Central memory CD4-positive, alpha-beta T cell (primary cell): ENCODE measurements at regions not wholly inside any gene's neighbourhood (a gene's known extent, or its start where the extent isn't known, plus 50 kb on each side); places are given as distances from the start of the nearest gene placed in this dataset.
"Not testable (repeated sequence)": the region's sequence is repeated elsewhere in the genome, so short reads cannot be mapped to it uniquely, and the experiment has no call there.

ENCODE experiments used
- DNase-seq: peaks from one replicate; pipeline ENCODE4 v3.0.0; 2022

- no peak for DNase-seq
Observed at GRCh38 chr4:188975271-188975670, 836.0 kb downstream of the TRIML1 start.

DNA sequence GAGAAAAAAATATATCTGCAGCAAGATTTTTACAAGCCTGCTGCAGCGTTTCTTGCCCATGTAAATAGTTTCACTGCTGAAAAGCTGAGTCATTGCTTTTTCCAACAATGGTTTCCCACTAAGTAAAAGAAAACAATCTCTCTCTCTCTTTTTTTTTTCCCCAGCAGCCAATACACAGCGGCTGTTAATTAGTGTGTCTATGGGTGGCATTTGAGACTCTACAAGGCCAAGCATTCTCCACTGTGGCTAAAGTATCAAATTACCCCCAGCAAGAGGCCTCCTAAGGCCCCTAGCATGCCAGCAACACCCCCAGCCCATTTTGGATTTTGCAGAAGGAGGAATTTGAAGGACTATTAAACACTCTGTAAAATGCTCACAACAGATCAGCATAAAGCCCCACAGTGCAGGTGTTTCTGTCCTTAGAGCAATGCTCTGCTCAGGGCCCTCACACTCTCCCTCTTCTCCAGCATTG lies 837.4 kb downstream of the TRIML1 start:
- DNase-seq, result no peak

DNA sequence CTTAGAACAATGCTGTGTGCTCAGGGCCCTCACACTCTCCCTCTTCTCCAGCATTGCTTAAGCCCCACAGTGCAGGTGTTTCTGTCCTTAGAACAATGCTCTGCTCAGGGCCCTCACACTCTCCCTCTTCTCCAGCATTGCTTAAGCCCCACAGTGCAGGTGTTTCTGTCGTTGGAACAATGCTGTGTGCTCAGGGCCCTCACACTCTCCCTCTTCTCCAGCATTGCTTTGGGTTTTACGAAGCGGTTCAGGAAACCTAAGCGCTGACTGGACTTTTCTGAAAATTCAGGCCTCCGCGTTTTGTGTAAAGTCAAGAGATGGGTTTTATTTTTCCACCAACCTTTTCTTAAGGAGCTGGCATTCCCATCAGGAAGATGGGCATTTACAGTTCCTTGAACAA lies 838.0 kb downstream of the TRIML1 start:
- DNase-seq, result not testable (repeated sequence)

DNA sequence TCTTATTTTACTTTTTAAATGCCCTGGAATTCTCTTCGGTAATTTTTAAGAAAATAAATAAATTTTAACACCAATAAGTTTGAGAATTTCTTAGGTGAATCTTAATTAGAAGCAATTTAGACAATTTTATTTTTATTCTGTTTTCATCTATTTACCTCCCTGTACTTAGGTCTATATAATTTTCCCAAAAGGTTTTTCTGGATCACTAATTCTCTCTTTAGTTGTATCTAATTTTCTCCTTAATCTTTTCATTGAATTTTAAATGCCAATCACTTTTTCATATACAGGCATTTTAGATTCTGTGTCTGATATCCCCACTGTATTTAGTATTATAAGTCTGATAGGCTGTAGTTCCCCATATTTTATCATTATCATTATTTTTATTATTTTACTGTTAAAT lies 845.3 kb downstream of the TRIML1 start:
- no peak for DNase-seq

DNA sequence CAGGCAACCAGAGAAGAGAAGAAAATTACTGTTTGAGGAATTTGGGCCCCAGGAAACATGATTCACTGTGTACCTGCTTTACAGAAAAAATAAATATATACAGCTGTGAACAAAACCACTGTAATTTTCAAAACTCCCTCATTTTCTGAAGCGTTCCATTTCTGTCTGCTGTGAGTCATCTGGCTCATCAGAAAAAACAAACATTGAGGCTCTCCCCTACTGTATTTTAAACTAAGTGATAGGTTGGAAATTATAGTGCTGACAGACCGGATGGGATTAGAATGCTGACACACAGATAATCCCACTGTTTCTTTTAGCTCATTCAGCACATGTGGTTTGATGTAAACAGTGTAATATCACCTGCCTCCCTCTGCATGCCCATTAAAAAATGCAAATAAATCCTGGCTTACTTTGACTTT lies 847.0 kb downstream of the TRIML1 start:
- DNase-seq, result no peak

DNA sequence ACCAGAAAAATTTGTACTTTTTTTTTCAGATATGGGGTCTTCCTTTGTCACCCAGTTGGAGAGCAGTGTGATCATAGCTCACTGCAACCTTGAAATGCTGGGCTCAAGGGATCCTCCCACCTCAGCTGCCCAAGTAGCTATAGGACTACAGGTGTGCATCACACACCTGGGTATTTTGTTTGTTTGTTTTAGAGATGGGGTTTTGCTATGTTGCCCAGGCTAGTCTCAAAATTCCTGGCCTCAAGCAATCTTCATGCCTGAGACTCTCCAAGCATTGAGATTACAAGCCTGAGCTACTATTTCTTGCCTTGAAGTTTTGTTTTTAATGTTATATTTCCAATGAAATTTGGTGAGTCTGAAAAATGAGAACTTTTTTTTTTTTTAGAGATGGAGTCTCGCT lies 847.8 kb downstream of the TRIML1 start:
- no peak for DNase-seq

GRCh38 chr4:188988131-188988530 lies 848.9 kb downstream of the TRIML1 start:
- no peak for DNase-seq

- DNase-seq, result no peak
Observed at GRCh38 chr4:188989371-188989770, 850.1 kb downstream of the TRIML1 start.

DNA sequence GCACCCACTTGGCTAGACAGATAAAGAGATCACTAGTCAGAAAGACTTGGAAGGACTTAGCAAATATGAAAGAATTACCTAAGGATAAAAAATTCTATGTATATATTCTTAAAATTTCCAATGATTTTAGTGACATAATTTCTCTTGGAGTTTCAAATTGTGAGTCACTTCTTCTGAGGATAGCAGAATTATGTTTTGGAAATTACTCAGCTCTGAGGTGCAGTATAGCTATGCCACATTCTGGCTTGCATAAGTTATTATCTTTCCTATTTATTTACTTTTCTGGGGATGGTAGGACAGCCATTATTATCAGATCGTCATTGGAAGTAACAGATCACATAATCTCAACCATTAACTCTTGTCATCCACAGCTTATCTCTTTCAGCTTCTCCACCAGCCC lies 853.5 kb downstream of the TRIML1 start:
- DNase-seq, result no peak

GRCh38 chr4:188993871-188994270 lies 854.6 kb downstream of the TRIML1 start:
- DNase-seq, result no peak

- DNase-seq, result no peak
Observed at GRCh38 chr4:189001283-189001970, 862.2 kb downstream of the TRIML1 start.

GRCh38 chr4:189001971-189002450 lies 862.8 kb downstream of the TRIML1 start:
- no peak for DNase-seq

- DNase-seq, result no peak
Observed at GRCh38 chr4:189002475-189002874, 863.2 kb downstream of the TRIML1 start.

GRCh38 chr4:189010452-189011217 lies 871.4 kb downstream of the TRIML1 start:
- DNase-seq, result not testable (repeated sequence)

DNA sequence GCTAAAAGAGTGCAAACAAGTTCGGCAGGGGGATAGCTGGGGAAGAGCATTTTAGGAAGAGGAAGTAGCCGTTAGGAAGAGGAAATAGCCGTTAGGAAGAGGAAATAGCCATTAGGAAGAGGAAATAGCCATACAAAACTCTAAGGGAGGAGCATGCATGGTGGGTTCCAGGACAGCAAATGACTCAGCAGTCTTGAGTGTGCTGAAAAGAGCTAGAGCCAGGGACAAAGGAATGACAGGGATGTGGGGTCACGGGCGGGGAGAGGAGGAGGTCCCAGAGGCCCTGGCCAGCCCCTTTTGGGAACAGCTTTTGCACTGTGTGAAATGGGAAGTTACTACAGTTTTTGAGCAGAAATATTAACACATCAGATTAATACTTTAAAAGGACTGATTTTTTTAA lies 882.6 kb downstream of the TRIML1 start:
- DNase-seq, result no peak

DNA sequence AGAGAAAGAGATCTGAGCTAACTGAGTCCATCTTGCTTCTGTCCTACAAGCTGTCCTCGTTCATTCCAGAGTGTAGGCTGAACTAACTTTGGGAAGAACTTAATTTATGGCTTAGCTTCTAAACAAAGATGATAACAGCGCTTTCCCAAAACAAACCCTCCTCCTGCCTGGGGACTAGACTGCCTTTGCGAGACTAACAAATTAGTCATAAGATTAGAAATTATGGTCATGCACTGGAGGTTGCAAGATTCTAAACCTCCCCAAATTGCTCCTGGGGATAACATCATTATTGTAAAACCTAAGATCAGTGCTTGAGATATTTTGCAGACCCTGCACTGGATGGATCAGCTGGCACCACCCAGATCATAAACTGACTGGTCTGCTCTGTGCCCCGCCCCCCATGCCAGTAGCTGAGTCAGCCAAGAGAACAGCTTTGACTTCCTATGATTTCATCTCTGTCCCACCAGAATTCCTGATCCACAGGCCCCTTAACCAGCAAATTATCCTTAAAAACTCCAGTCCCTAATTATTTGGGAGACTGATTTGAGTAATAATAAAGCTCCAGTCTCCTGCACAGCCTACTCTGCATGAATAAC lies 883.3 kb downstream of the TRIML1 start:
- DNase-seq, result no peak

GRCh38 chr4:189029976-189030504 lies 890.8 kb downstream of the TRIML1 start:
- no peak for DNase-seq

DNA sequence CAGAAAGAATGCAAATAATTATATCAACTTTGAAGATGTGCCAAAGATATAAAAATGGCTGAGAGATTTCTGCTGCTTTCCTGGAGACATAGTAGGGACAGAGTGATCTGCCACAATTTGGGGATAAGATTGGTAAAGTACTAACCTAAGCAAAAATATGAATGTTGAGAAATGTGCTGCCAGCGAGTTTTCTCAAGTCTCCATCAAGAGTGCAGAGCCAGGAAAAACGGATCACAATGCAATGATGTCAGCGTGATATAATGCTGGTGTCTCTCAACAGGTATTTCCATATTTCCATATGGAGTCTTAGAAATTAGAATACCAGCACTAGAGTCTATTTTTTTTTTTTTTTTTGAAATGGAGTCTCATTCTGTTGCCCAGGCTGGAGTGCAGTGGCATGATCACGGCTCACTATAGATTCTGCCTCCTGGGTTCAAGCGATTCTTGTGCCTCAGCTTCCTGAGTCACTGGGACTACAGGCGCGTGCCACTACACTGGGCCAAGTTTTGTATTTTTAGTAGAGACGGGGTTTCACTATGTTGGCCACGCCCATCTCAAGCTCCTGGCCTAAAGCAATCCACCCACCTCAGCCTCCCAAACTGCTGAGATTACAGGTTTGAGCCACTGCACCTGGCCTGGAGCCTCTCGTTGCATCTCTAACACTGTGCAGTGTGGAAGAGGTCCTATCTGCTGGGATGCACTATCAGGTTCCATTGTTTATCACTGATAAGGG lies 893.5 kb downstream of the TRIML1 start:
- no peak for DNase-seq

- DNase-seq, result no peak
Observed at GRCh38 chr4:189033801-189034347, 894.6 kb downstream of the TRIML1 start.

- DNase-seq, result no peak
Observed at GRCh38 chr4:189035091-189035490, 895.9 kb downstream of the TRIML1 start.

GRCh38 chr4:189035654-189036053 lies 896.4 kb downstream of the TRIML1 start:
- DNase-seq, result no peak

DNA sequence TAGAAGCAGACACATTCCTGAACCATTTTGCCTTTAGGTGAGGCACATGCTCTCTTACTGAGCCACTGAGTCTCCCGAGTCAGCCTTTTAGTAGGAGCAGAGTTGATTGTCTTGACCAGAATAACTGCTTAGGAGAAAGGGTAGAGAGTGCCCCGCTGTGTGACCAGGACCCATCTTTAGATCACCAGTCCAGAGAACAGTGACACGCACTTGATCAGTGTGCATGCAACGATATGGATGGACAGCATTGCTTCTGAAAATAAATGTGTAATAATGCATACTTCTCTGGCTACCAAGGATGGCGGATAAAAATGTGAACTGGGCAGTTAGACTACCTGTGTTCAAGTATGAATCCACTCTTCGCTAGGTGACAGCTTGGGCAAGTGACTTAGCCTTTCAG lies 897.7 kb downstream of the TRIML1 start:
- DNase-seq, result no peak
